GM19468 (cell line): ENCODE measurements at regions not wholly inside any gene's neighbourhood (a gene's known extent, or its start where the extent isn't known, plus 50 kb on each side); places are given as distances from the start of the nearest gene placed in this dataset.
A peak's percentile ranks its signal among the peaks of the same experiment; 100 is the strongest.
"Not testable (repeated sequence)": the region's sequence is repeated elsewhere in the genome, so short reads cannot be mapped to it uniquely, and the experiment has no call there.

ENCODE experiments used
- ATAC-seq: cut with Tn5 transposase; IDR thresholded peaks from one replicate; pipeline ENCODE4 v1.9.1; 2021; ENCODE audit warnings: mild to moderate bottlenecking, moderate library complexity, moderate number of reproducible peaks; ENCODE audit not compliant: unreplicated experiment; ENCODE audit errors: extremely low read depth

GRCh38 chr12:43193096-43193495, 358.9 kb downstream of the ADAMTS20 start:
- not testable (repeated sequence) for ATAC-seq

GRCh38 chr12:43192442-43192841, 359.6 kb downstream of the ADAMTS20 start:
- ATAC-seq, result not testable (repeated sequence)

- ATAC-seq, result no peak
Observed at GRCh38 chr12:43180242-43180641, 371.8 kb downstream of the ADAMTS20 start.

GRCh38 chr12:43179486-43179885, 372.5 kb downstream of the ADAMTS20 start:
- ATAC-seq, result no peak

GRCh38 chr12:43177276-43177675, 374.7 kb downstream of the ADAMTS20 start:
- ATAC-seq, result no peak

GRCh38 chr12:43169115-43169681, 382.8 kb downstream of the ADAMTS20 start:
- no peak for ATAC-seq

- no peak for ATAC-seq
Observed at GRCh38 chr12:43167691-43168090, 384.3 kb downstream of the ADAMTS20 start.

- ATAC-seq, result no peak
Observed at GRCh38 chr12:43165351-43165750, 386.7 kb downstream of the ADAMTS20 start.

- ATAC-seq, result no peak
Observed at GRCh38 chr12:43162138-43162537, 389.9 kb downstream of the ADAMTS20 start.

GRCh38 chr12:43159506-43159905, 392.5 kb downstream of the ADAMTS20 start:
- ATAC-seq, result no peak

- no peak for ATAC-seq
Observed at GRCh38 chr12:43158126-43158525, 393.9 kb downstream of the ADAMTS20 start.

- ATAC-seq, result no peak
Observed at GRCh38 chr12:43155376-43155775, 396.6 kb downstream of the ADAMTS20 start.

- ATAC-seq, result no peak
Observed at GRCh38 chr12:43154498-43155045, 397.4 kb downstream of the ADAMTS20 start.

- ATAC-seq, result no peak
Observed at GRCh38 chr12:43151441-43151981, 400.5 kb downstream of the ADAMTS20 start.

- ATAC-seq, result no peak
Observed at GRCh38 chr12:43148691-43149090, 403.3 kb downstream of the ADAMTS20 start.

- no peak for ATAC-seq
Observed at GRCh38 chr12:43147878-43148277, 404.1 kb downstream of the ADAMTS20 start.

GRCh38 chr12:43145481-43145880, 406.5 kb downstream of the ADAMTS20 start:
- no peak for ATAC-seq

- ATAC-seq, result peak; percentile 54
Observed at GRCh38 chr12:43143278-43143677, 408.7 kb downstream of the ADAMTS20 start.

GRCh38 chr12:43132291-43132690, 419.7 kb downstream of the ADAMTS20 start:
- no peak for ATAC-seq

GRCh38 chr12:43131301-43131700, 420.7 kb downstream of the ADAMTS20 start:
- ATAC-seq, result no peak

- no peak for ATAC-seq
Observed at GRCh38 chr12:43127886-43128549, 424.0 kb downstream of the ADAMTS20 start.
